ENCODE measurements at regions not wholly inside any gene's neighbourhood (a gene's known extent, or its start where the extent isn't known, plus 50 kb on each side); places are given as distances from the start of the nearest gene placed in this dataset.
A peak's percentile ranks its signal among the peaks of the same experiment; 100 is the strongest.

GRCh38 chr5:88664645-88665044, 218.3 kb downstream of the MEF2C start:
- TF ChIP-seq TCF3 (IDR thresholded peaks at IDR 0.05; ENCODE audit: borderline replicate concordance, insufficient read depth, low read depth, low read length) (no peak), BHLHE40 (IDR thresholded peaks at IDR 0.05; ENCODE audit: borderline replicate concordance in 1 of 2, low read depth in 2 of 2, low read length in 1 of 2) (peak in 1 of 2 experiments; percentile 10; a peak in 1 of 4 replicates), RB1 (IDR thresholded peaks at IDR 0.05; ENCODE audit: borderline replicate concordance) (no peak), ESRRA (IDR thresholded peaks at IDR 0.05; ENCODE audit: low read length) (no peak), BCLAF1 (IDR thresholded peaks at IDR 0.05) (no peak), RAD51 (IDR thresholded peaks at IDR 0.05) (no peak), IKZF2 (IDR thresholded peaks at IDR 0.05) (no peak)
- Histone ChIP-seq H3K27ac (ENCODE audit: control insufficient read depth, insufficient read depth) (no peak overlapping the region), H3K27me3 (replicated peaks in 1 of 2; ENCODE audit: control insufficient read depth in 2 of 2, insufficient read depth in 2 of 2, low read length in 1 of 2) (peaks cover 0 to 42% of the 10 kb centered on the region in 2 experiments; a peak in 2 of 4 replicates), H3K4me3 (no peak overlapping the region), H3K4me2 (ENCODE audit: control insufficient read depth, insufficient read depth) (no peak overlapping the region), H3K9me3 (replicated peaks; ENCODE audit: control insufficient read depth, insufficient read depth, low read length) (peaks cover 2% of the 10 kb centered on the region; the same call in 2 of the 3 replicates), H3K9ac (ENCODE audit: control insufficient read depth, insufficient read depth, low read length) (no peak overlapping the region), H3K36me3 (ENCODE audit: control insufficient read depth in 2 of 2, insufficient read depth in 2 of 2, low read length in 1 of 2) (no peaks in the 10 kb centered on the region), H4K20me1 (ENCODE audit: control insufficient read depth, insufficient read depth) (no peaks in the 10 kb centered on the region), H2AFZ (ENCODE audit: control insufficient read depth, low read depth, low read length) (no peak overlapping the region), H3K4me1 (ENCODE audit: control insufficient read depth, insufficient read depth, low read length) (peaks cover 25% of the 10 kb centered on the region), H3K79me2 (ENCODE audit: control insufficient read depth, insufficient read depth, low read length) (no peaks in the 10 kb centered on the region)
- ATAC-seq (no peak), FAIRE-seq (no peak), DNase-seq (ENCODE audit: low read depth, low spot score) (no peak)
- ChIA-PET CTCF (interaction anchor here (1.0 to 1.4 kb wide), 2 partner anchors 11 to 15 kb away, joined by 4 read pairs; no protein-coding TSS in a partner anchor), POLR2A (no interaction called here), SMC1A (ENCODE audit: uncharacterized antibody, unreplicated experiment) (interaction anchor here (0.6 to 1.9 kb wide), 3 partner anchors 9 to 772 kb away, joined by 3 to 5 read pairs (median 3); no protein-coding TSS in a partner anchor), RAD21 (ENCODE audit: unreplicated experiment) (no interaction called here)
- BruUV-seq (replicated peaks) = no TSS peak
- intact Hi-C loops (cut with micrococcal nuclease; ENCODE audit: unreplicated experiment) = loop anchor here (5.0 kb wide), 1 partner anchor 1252 kb away; the partner anchor contains the start of gene CCNH
- in situ Hi-C loops (cut with MboI) = no loop called here
- WGBS (ENCODE audit: insufficient coverage, insufficient replicate concordance, low lambda C conversion rate, missing lambda C conversion rate) = 34% methylated on average over 2 of the region's 2 CpGs

Measured in GM12878 (cell line).